Transverse colon (tissue), 4 donors: ENCODE measurements at regions not wholly inside any gene's neighbourhood (a gene's known extent, or its start where the extent isn't known, plus 50 kb on each side); places are given as distances from the start of the nearest gene placed in this dataset.

ENCODE experiments used
- DNase-seq: peaks from one replicate; pipeline ENCODE4 v3.0.0-alpha.2; 2019
- H3K27ac ChIP-seq, 4 donors: fragments of 200-600 bp; sonication (generic); 2 replicates each; pipeline ENCODE4 v1.5.1; 2016 to 2018; ENCODE audit warnings: inconsistent platforms in 4 of 4
- H3K27me3 ChIP-seq: fragments of 200-600 bp; sonication (generic); 2 replicates; pipeline ENCODE4 v1.5.1; 2017; ENCODE audit warnings: inconsistent platforms
- H3K36me3 ChIP-seq, 4 donors: fragments of 200-600 bp; sonication (generic); 2 replicates each; pipeline ENCODE4 v1.5.1; 2017 to 2019; ENCODE audit warnings: inconsistent platforms in 4 of 4
- H3K4me1 ChIP-seq, 4 donors: fragments of 200-600 bp; sonication (generic); 2 replicates each; pipeline ENCODE4 v1.5.1; 2017 to 2020; ENCODE audit warnings: inconsistent platforms in 4 of 4
- H3K4me3 ChIP-seq, 4 donors: fragments of 200-600 bp; sonication (generic); 1 replicate in 1 of 4; 2 replicates in 3 of 4; pipeline versions ENCODE4 v1.5.1 to v1.6.1; 2017 to 2019; ENCODE audit warnings: inconsistent platforms in 4 of 4
- H3K9me3 ChIP-seq, 2 donors: fragments of 200-600 bp; sonication (generic); 2 replicates each; pipeline ENCODE4 v1.5.1; 2017 to 2019; ENCODE audit warnings: inconsistent platforms in 2 of 2
- CTCF ChIP-seq, 5 experiments: fragments of 200-600 bp in 3 of 5; fragments of 450-650 bp in 2 of 5; sonication (generic) in 3 of 5; IDR thresholded peaks; 1 replicate in 2 of 5; 2 replicates in 3 of 5; pipeline ENCODE4 v1.5.1; 2016 to 2017; ENCODE audit warnings: antibody characterized with exemption in 5 of 5, inconsistent platforms in 3 of 5, mild to moderate bottlenecking in 2 of 5, moderate library complexity in 1 of 5
- EP300 ChIP-seq: sonication (generic); formaldehyde crosslinking; IDR thresholded peaks from one replicate; pipeline ENCODE4 v1.6.1; 2017; ENCODE audit warnings: antibody characterized with exemption, low read depth
- POLR2A ChIP-seq: fragments of 450-650 bp; IDR thresholded peaks from one replicate; pipeline ENCODE4 v1.6.1; 2016; ENCODE audit warnings: antibody characterized with exemption, mild to moderate bottlenecking, moderate library complexity
- POLR2AphosphoS5 ChIP-seq, 3 donors: sonication (generic); formaldehyde crosslinking; IDR thresholded peaks; one replicate each; pipeline ENCODE4 v1.6.1; 2016; ENCODE audit warnings: antibody characterized with exemption in 3 of 3
- WGBS, 2 donors: methylation state at CpG; one replicate each; pipeline ENCODE4 v1.1.5; 2018; ENCODE audit warnings: low coverage in 1 of 2; 5-methylcytosine and 5-hydroxymethylcytosine counted together
- in situ Hi-C, 4 donors: fragments of 200-750 bp; cut with MboI; loops; one replicate each; pipeline versions ENCODE4 v1.15.0 to v1.15.1; 2017; ENCODE audit warnings: low sequenced_read_pairs in 3 of 4, low pct_ligation_motif_present in 1 of 4, low pct_unique_long_range_greater_than_20kb in 1 of 4
- intact Hi-C: fragments of 100-400 bp; cut with DNase I; formaldehyde crosslinking; loops from one replicate; pipeline ENCODE4 v1.15.1; 2023; ENCODE audit warnings: low total_unique reads

- no peak for DNase-seq
- no peaks in the 10 kb centered on the region for H3K36me3 ChIP-seq
- no peak for TF ChIP-seq POLR2A
- no peak for TF ChIP-seq EP300
- no peak for TF ChIP-seq POLR2AphosphoS5 (IDR thresholded peaks at IDR 0.05)
- no peak for TF ChIP-seq CTCF (IDR thresholded peaks at IDR 0.05)
- H3K27me3 ChIP-seq: no peaks in the 10 kb centered on the region
- in situ Hi-C loops: no loop called here
- no peak overlapping the region for H3K4me3 ChIP-seq
- no peaks in the 10 kb centered on the region for H3K9me3 ChIP-seq
- peak overlapping the region in 1 of 4 donors; percentile 61 for H3K27ac ChIP-seq
- 49 to 84% methylated on average over 3 to 8 of the region's 8 CpGs for WGBS, 2 donors
- peaks cover 0 to 45% (median 17%) of the 10 kb centered on the region in 4 donors for H3K4me1 ChIP-seq
- intact Hi-C loops: no loop called here
Measured at GRCh38 chr14:38838979-38839323, 264.1 kb downstream of the SEC23A start.

- H3K4me1 ChIP-seq: peaks cover 0 to 40% (median 15%) of the 10 kb centered on the region in 4 donors
- peak; percentile 52 for DNase-seq
- in situ Hi-C loops: no loop called here
- H3K4me3 ChIP-seq: no peak overlapping the region
- TF ChIP-seq CTCF (IDR thresholded peaks at IDR 0.05) (no peak), POLR2AphosphoS5 (IDR thresholded peaks at IDR 0.05) (no peak), POLR2A (no peak), EP300 (no peak)
- 85 to 86% methylated on average over 8 to 27 of the region's 27 CpGs for WGBS, 2 donors
- intact Hi-C loops: no loop called here
- no peaks in the 10 kb centered on the region for H3K9me3 ChIP-seq
- H3K27ac ChIP-seq: no peak overlapping the region
- no peaks in the 10 kb centered on the region for H3K36me3 ChIP-seq
- no peaks in the 10 kb centered on the region for H3K27me3 ChIP-seq
Measured at GRCh38 chr14:38838049-38838978, 264.7 kb downstream of the SEC23A start.

DNA sequence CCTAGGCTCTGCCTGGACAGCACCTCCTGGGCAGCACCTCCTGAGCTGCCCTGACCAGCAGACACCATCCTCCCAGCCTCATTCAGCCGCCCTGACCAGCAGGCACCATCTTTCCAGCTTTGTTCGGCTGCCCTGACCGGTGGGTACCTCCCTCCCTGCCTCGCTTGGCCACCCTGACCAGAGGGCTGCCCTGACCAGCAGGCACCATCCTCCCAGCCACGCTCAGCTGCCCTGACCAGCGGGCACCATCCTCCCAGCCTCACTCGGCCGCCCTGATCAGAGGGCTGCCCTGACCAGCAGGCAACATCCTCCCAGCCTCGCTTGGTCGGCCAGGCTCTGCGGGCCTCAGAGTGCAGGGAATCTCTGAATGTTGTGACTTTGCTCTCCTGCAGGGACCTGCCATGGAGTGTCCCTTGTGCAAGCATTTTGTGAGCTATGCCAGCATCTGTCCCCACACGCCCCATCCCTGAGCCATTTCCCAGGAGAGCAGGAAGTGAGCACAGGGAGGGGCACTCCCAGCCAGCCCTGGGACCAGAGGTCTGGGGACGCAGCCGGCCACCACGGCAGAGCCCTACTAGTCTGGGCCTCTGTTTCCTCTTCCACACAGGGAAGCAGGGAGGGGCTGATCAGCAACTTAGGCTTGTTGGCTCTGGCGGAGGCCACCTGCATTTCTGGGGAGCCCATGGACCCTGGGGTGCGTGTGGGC, 265.5 kb downstream of the SEC23A start:
- TF ChIP-seq CTCF (IDR thresholded peaks at IDR 0.05): no peak
- TF ChIP-seq POLR2A: no peak
- TF ChIP-seq EP300: no peak
- TF ChIP-seq POLR2AphosphoS5 (IDR thresholded peaks at IDR 0.05): no peak
- DNase-seq: peak; percentile 38
- no peak overlapping the region for H3K4me3 ChIP-seq
- 85% methylated on average over 17 of the region's 17 CpGs; no CpG with 5 or more reads in 1 of the 2 donors for WGBS, 2 donors
- H3K4me1 ChIP-seq: peaks cover 0 to 33% (median 15%) of the 10 kb centered on the region in 4 donors
- H3K27ac ChIP-seq: no peak overlapping the region
- intact Hi-C loops: no loop called here
- H3K9me3 ChIP-seq: no peaks in the 10 kb centered on the region
- no peaks in the 10 kb centered on the region for H3K36me3 ChIP-seq
- in situ Hi-C loops: no loop called here
- no peaks in the 10 kb centered on the region for H3K27me3 ChIP-seq

- no peak for DNase-seq
- TF ChIP-seq POLR2A: no peak
- TF ChIP-seq POLR2AphosphoS5 (IDR thresholded peaks at IDR 0.05): no peak
- no peak for TF ChIP-seq CTCF (IDR thresholded peaks at IDR 0.05)
- no peak for TF ChIP-seq EP300
- Histone ChIP-seq H3K27me3 (no peaks in the 10 kb centered on the region), H3K4me3 (no peak overlapping the region), H3K4me1 (peaks cover 0 to 28% (median 15%) of the 10 kb centered on the region in 4 donors), H3K36me3 (no peaks in the 10 kb centered on the region), H3K9me3 (no peaks in the 10 kb centered on the region), H3K27ac (no peak overlapping the region)
- intact Hi-C loops (no loop called here), in situ Hi-C loops (no loop called here)
- 97% methylated on average over 5 to 7 of the region's 7 CpGs for WGBS, 2 donors
Measured at GRCh38 chr14:38836539-38836938, 266.5 kb downstream of the SEC23A start.
